ENCODE measurements at regions not wholly inside any gene's neighbourhood (a gene's known extent, or its start where the extent isn't known, plus 50 kb on each side); places are given as distances from the start of the nearest gene placed in this dataset.

GRCh38 chr1:5644281-5645134 is 347.7 kb downstream of the NPHP4 start:
- TF ChIP-seq, protein P1, sequence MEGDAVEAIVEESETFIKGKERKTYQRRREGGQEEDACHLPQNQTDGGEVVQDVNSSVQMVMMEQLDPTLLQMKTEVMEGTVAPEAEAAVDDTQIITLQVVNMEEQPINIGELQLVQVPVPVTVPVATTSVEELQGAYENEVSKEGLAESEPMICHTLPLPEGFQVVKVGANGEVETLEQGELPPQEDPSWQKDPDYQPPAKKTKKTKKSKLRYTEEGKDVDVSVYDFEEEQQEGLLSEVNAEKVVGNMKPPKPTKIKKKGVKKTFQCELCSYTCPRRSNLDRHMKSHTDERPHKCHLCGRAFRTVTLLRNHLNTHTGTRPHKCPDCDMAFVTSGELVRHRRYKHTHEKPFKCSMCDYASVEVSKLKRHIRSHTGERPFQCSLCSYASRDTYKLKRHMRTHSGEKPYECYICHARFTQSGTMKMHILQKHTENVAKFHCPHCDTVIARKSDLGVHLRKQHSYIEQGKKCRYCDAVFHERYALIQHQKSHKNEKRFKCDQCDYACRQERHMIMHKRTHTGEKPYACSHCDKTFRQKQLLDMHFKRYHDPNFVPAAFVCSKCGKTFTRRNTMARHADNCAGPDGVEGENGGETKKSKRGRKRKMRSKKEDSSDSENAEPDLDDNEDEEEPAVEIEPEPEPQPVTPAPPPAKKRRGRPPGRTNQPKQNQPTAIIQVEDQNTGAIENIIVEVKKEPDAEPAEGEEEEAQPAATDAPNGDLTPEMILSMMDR (IDR thresholded peaks at IDR 0.05), result no peak
- no peak overlapping the region for H3K27ac ChIP-seq
- no peaks in the 10 kb centered on the region for H3K27me3 ChIP-seq (ENCODE audit: control insufficient read depth, insufficient read depth, low read length)
- no peaks in the 10 kb centered on the region for H3K79me2 ChIP-seq
- H3K4me3 ChIP-seq (ENCODE audit: low read depth, low read length), result no peak overlapping the region
- no peaks in the 10 kb centered on the region for H3K36me3 ChIP-seq (ENCODE audit: control insufficient read depth, insufficient read depth, low read length)
- H3K4me2 ChIP-seq (ENCODE audit: low read length), result no peak overlapping the region
- no peak overlapping the region for H3K9ac ChIP-seq
- no peak overlapping the region for H2AFZ ChIP-seq
- H3K9me3 ChIP-seq (ENCODE audit: control insufficient read depth, low read length), result no peaks in the 10 kb centered on the region
- no peaks in the 10 kb centered on the region for H3K4me1 ChIP-seq

- H3K4me1 ChIP-seq, result no peaks in the 10 kb centered on the region
- TF ChIP-seq, protein P1 (IDR thresholded peaks at IDR 0.05), result no peak
- no peaks in the 10 kb centered on the region for H3K9me3 ChIP-seq (ENCODE audit: control insufficient read depth, low read length)
- H3K27me3 ChIP-seq (ENCODE audit: control insufficient read depth, insufficient read depth, low read length), result no peaks in the 10 kb centered on the region
- no peaks in the 10 kb centered on the region for H3K79me2 ChIP-seq
- no peak overlapping the region for H2AFZ ChIP-seq
- no peak overlapping the region for H3K9ac ChIP-seq
- no peak overlapping the region for H3K4me3 ChIP-seq (ENCODE audit: low read depth, low read length)
- H3K36me3 ChIP-seq (ENCODE audit: control insufficient read depth, insufficient read depth, low read length), result no peaks in the 10 kb centered on the region
- no peak overlapping the region for H3K27ac ChIP-seq
- H3K4me2 ChIP-seq (ENCODE audit: low read length), result no peak overlapping the region
Observed at GRCh38 chr1:5643360-5644107, 348.7 kb downstream of the NPHP4 start.

- H3K4me3 ChIP-seq (ENCODE audit: low read depth, low read length), result no peak overlapping the region
- H3K9ac ChIP-seq, result no peak overlapping the region
- H3K4me2 ChIP-seq (ENCODE audit: low read length), result no peak overlapping the region
- TF ChIP-seq, protein P1 (IDR thresholded peaks at IDR 0.05), result no peak
- no peaks in the 10 kb centered on the region for H3K79me2 ChIP-seq
- H3K36me3 ChIP-seq (ENCODE audit: control insufficient read depth, insufficient read depth, low read length), result no peaks in the 10 kb centered on the region
- H3K27me3 ChIP-seq (ENCODE audit: control insufficient read depth, insufficient read depth, low read length), result no peaks in the 10 kb centered on the region
- no peak overlapping the region for H2AFZ ChIP-seq
- H3K9me3 ChIP-seq (ENCODE audit: control insufficient read depth, low read length), result no peaks in the 10 kb centered on the region
- no peaks in the 10 kb centered on the region for H3K4me1 ChIP-seq
- H3K27ac ChIP-seq, result no peak overlapping the region
Observed at GRCh38 chr1:5640845-5641244, 351.4 kb downstream of the NPHP4 start.

GRCh38 chr1:5639106-5639722 is 353.0 kb downstream of the NPHP4 start:
- H3K36me3 ChIP-seq (ENCODE audit: control insufficient read depth, insufficient read depth, low read length), result no peaks in the 10 kb centered on the region
- no peak overlapping the region for H3K4me2 ChIP-seq (ENCODE audit: low read length)
- no peak overlapping the region for H3K27ac ChIP-seq
- no peak overlapping the region for H2AFZ ChIP-seq
- no peaks in the 10 kb centered on the region for H3K9me3 ChIP-seq (ENCODE audit: control insufficient read depth, low read length)
- H3K4me1 ChIP-seq, result no peaks in the 10 kb centered on the region
- no peaks in the 10 kb centered on the region for H3K79me2 ChIP-seq
- H3K27me3 ChIP-seq (ENCODE audit: control insufficient read depth, insufficient read depth, low read length), result no peaks in the 10 kb centered on the region
- TF ChIP-seq, protein P1 (IDR thresholded peaks at IDR 0.05), result no peak
- H3K4me3 ChIP-seq (ENCODE audit: low read depth, low read length), result no peak overlapping the region
- H3K9ac ChIP-seq, result no peak overlapping the region
